NCI-H460 (cell line): ENCODE measurements at regions not wholly inside any gene's neighbourhood (a gene's known extent, or its start where the extent isn't known, plus 50 kb on each side); places are given as distances from the start of the nearest gene placed in this dataset.
A peak's percentile ranks its signal among the peaks of the same experiment; 100 is the strongest.

Experiments used
- DNase-seq: peaks from one replicate; pipeline ENCODE4 v3.0.0-alpha.2; 2016; ENCODE audit warnings: low read depth; ENCODE audit errors: extremely low read depth

DNA sequence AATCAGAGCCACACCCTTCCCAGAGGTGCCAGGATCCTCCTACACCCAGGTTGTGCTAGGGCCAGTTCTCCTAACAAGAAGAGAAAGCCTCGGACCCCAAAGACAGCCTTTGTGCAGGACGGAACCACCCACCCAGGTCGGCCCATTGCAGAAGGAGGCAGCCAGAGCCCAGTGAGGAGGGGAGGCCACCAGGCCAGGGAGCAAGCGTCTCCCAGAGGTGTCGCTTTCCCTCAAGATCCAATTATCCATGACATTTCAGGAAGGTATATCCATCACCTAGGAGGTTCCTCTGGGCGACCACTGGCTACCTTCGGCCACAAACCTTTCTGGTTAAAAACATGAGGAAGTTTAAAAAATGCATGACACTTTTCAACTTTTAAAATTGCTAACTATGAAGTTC lies 87.4 kb upstream of the THBS2 start:
- DNase-seq = no peak

DNA sequence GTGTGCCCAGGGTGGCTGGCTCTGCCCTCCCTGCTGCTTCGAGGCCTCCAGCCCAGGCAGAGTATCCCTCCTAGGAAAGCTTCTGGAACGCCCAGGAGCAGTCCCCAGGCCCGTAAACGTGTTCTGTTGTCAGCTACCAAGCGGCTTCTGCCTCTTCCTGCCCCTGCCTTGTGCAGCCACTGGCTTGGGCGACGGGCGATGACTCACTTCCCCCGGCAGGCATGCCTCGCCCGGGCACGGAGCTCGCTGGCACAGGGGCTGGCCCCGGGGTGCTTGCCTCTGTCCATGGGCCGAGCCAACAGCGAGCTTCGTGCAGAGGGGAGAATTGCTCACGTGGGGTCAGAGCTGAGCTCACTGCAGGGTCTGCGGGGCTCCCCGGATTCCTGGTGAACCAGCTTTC lies 86.7 kb upstream of the THBS2 start:
- peak; percentile 47 for DNase-seq

- no peak for DNase-seq
Measured at GRCh38 chr6:169339731-169340309, 86.2 kb upstream of the THBS2 start.

DNA sequence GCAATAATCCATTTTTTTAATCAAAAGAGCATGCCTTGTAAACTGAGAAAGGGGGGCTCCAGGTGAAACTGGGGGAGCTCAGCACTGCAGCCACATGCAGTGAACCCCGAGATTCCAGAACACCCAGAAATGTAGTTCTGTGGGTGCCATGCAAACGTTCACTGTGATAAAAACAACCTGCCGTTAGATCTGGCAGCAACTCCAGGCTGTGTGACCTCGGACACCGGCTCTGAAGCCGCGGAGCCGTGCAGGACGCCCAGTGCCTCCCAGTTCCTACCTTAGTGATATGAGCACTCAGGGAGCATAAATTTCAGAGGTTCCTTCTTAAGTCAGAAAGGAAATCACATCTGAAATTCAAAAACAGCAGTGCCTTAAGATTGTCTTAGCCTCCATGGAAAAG lies 85.4 kb upstream of the THBS2 start:
- no peak for DNase-seq

DNA sequence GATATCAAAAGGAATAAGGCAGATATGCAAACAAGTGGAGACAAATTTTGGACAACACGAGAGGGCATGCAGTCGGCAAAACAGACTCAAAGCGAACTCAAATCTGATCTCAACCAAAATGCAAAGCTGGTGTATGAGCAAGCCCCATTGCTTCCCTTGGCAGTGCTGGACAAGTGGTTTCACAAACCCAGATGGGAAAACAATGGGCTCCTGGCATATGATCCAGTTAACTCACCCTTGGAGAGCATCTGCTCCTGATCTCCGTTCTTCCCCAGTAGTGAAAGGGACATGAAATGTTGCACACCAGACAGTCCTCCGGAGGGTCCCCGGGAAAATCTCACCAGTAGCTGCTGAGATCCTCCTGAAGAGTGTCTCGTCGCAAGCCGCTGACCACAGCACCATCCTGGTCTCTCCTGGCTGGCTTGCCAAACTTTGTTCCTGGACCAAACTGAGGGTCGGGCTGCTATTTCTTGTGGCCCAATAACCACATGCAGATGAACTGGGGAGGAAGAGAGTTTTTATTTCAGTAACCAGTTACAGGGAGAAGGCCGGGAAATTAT lies 84.3 kb upstream of the THBS2 start:
- no peak for DNase-seq

DNA sequence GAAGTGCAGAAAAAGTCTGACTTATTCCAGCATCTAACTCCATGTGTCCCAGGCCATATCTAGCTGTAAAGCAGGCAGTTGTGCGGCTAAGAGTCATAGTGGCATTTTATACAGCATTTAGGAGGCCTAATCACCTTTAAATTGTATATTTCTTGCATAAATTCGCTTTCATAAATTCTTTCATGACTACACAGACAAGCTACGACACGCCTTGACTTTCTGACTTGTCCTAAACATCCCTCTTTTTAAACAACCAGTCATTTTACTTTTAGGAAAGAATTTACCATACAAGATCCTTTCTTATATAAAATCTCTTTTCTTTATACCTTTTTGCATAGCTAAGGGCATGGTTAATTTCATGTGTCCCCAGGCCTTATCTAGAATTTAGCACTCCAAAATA lies 81.7 kb upstream of the THBS2 start:
- no peak for DNase-seq

DNA sequence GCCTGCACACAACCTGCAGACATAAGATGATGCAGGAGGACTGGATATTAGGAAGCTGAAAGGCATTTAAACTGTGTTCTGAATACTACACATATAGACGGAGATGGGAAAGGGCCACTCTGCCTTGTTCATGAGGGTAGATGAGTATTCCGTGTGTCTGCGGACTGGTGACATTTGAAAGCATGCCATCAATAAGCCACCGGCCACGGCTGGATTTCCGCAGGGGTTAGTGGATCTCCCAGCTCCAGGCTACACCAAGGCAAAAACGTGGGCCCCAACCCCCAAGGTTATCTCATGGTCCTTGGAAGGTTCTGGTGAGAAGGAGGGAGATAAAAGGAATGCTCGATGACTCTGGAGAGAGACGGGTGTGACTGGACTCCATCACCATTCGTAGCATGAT lies 78.6 kb upstream of the THBS2 start:
- no peak for DNase-seq

DNA sequence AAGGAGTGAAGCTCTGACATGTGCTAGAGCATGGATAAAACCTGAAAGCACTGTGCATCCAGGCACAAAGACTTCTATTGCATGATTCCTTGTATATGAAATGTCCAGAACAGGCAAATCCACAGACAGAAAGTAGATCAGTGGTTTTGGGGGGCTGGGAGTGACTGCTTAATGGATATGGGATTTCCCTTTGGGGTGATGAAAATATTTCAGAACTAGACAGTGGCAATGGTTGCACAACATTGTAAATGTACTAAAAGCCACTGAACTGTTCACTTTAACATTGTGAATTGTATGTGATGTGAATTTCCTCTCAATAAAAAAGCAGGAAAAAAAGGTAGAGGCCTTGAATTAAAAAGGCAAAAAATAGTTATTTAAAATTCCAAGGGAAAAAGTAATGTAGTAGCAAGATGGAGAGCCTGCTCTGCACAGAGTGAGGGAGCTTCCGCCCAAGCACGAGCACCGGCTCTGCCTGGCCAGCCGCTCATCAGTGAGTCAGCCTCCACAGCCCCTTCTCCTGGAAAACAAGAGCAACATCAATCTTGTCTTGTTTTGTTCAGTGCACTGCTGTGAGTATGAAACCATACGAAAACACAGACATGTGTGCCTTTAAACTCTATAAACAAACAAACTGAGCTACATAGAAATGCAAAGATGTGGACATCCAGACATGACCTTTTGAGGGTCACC lies 74.6 kb upstream of the THBS2 start:
- no peak for DNase-seq

GRCh38 chr6:169326067-169326799 lies 72.6 kb upstream of the THBS2 start:
- peak; percentile 37 for DNase-seq

DNA sequence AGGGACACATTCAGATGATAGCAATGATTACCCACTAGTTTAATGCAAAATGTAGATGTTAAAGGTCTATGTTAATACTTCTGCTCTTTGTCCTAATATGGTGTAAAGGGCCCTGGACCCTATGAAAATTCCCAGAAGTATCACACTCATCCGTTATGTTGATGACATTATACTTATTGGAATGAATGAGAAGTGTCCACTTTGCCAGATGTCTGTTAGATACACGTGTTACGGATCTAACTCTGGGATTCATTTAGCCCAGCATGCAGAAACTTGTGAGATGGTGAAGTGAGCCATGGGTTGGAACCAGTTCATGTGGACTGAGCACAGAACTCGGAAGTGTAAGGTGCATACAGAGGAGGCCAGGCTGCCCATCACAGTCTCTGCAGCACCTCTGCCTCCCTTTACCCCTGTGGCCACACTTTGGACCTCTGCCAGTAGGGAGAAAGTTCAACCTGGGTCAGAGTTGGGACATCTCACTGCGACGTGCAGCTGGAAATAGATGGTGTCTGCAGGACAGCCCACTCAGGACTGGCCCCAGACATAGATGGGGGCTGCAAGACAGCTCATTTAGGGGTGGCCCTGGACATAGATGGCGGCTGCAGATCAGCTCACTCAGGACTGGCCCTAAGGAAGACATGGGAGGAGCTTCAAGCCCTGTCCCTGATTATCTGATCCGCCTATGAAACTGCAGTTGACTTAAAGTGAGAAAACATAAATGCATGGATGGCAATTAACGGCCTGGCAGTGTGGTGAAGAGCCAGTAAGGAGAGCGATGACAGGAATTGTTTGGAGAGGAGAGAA lies 71.2 kb upstream of the THBS2 start:
- no peak for DNase-seq

GRCh38 chr6:169324086-169324485 lies 70.4 kb upstream of the THBS2 start:
- DNase-seq = no peak

DNA sequence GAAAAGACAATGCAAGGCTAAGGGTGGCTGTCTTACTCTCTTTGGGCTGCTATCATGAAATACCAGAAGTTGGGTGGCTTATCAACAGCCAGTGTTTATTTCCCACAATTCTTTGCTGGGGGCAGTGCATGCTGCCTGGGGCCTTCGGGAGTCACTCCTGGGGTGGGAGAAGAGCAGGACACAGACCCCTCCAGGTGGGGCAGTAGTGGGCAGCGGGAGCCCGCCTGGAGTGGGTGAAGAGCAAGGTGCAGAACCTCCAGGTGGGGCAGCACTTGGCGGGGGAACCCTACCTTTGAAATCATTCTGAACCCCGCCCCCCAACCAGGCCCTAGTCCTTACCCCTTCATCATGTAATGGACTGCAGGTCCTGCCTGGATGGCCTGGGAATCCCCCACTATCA lies 69.6 kb upstream of the THBS2 start:
- no peak for DNase-seq

DNA sequence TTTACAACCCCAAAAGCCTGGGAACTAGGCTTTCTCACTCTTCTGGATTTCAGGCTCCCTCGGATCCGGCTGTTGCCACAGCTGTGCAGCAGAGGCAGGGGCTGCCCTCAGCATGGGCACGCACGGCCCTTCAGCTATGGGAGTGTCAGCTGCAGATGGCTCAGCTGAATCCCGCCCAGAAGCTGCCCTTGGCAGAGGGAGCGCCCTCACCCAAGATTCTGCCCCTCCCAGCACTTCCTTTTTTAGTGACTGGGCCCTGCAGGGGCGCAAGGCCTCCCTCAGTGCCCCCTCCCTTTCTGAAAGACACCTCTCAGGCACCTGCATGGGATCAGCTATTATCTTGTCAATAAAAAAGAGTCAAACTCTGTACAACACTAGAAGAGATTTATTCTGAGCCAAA lies 67.9 kb upstream of the THBS2 start:
- no peak for DNase-seq

GRCh38 chr6:169320013-169320412 lies 66.4 kb upstream of the THBS2 start:
- no peak for DNase-seq

GRCh38 chr6:169317441-169318202 lies 64.0 kb upstream of the THBS2 start:
- no peak for DNase-seq

- DNase-seq = no peak
Measured at GRCh38 chr6:169316651-169317050, 63.0 kb upstream of the THBS2 start.

DNA sequence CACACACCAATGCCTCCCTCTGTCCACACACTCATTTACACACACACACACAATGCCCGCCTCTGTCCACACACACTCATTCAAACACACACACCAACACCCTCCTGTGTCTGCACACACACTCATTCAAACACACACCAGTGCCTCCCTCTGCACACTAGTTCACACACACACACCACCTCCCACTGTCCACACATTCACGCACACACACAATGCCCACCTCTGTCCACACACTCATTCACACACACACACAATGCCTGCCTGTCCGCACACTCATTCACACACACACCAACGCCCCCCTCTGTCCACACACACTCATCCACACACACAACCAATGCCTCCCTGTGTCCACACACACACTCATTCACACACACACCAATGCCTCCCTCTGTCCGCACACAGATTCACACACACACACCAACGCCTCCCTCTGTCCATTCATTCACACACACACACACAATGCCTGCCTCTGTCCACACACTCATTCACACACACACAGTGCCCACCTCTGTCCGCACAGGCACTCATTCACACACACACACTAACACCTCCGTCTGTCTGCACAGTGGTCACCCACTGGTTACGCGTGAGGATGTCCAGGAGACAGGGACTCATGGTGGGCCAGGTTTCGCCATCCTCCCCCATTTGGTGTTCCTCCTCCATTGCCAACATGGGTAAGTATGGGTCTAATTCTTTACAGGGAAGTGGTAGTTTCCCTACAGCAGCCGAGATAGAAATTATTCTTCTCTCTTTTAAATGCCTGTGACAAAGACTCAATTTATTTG lies 62.4 kb upstream of the THBS2 start:
- no peak for DNase-seq

GRCh38 chr6:169313347-169314010 lies 59.8 kb upstream of the THBS2 start:
- DNase-seq = no peak
